ENCODE measurements at regions not wholly inside any gene's neighbourhood (a gene's known extent, or its start where the extent isn't known, plus 50 kb on each side); places are given as distances from the start of the nearest gene placed in this dataset.

- Mint-ChIP-seq H3K36me3 (ENCODE audit: low read depth) (no peaks in the 10 kb centered on the region), H3K27me3 (ENCODE audit: low read depth) (no peaks in the 10 kb centered on the region), H3K27ac (ENCODE audit: unreplicated experiment) (no peak overlapping the region), H3K4me3 (ENCODE audit: unreplicated experiment) (no peak overlapping the region), H3K9me3 (ENCODE audit: low read depth) (peaks cover 4% of the 10 kb centered on the region), H3K4me1 (ENCODE audit: low read depth) (peaks cover 14% of the 10 kb centered on the region)
- TF ChIP-seq, protein P1, sequence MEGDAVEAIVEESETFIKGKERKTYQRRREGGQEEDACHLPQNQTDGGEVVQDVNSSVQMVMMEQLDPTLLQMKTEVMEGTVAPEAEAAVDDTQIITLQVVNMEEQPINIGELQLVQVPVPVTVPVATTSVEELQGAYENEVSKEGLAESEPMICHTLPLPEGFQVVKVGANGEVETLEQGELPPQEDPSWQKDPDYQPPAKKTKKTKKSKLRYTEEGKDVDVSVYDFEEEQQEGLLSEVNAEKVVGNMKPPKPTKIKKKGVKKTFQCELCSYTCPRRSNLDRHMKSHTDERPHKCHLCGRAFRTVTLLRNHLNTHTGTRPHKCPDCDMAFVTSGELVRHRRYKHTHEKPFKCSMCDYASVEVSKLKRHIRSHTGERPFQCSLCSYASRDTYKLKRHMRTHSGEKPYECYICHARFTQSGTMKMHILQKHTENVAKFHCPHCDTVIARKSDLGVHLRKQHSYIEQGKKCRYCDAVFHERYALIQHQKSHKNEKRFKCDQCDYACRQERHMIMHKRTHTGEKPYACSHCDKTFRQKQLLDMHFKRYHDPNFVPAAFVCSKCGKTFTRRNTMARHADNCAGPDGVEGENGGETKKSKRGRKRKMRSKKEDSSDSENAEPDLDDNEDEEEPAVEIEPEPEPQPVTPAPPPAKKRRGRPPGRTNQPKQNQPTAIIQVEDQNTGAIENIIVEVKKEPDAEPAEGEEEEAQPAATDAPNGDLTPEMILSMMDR (IDR thresholded peaks at IDR 0.05): no peak
- DNase-seq (ENCODE audit: low spot score): no peak
Observed at GRCh38 chr5:74100268-74100665, 474.3 kb downstream of the ARHGEF28 start.

GRCh38 chr5:74099538-74100267, 473.7 kb downstream of the ARHGEF28 start:
- no peak overlapping the region for H3K4me3 Mint-ChIP-seq (ENCODE audit: unreplicated experiment)
- TF ChIP-seq, protein P1 (IDR thresholded peaks at IDR 0.05): no peak
- no peak overlapping the region for H3K27ac Mint-ChIP-seq (ENCODE audit: unreplicated experiment)
- H3K9me3 Mint-ChIP-seq (ENCODE audit: low read depth): peaks cover 4% of the 10 kb centered on the region
- no peaks in the 10 kb centered on the region for H3K36me3 Mint-ChIP-seq (ENCODE audit: low read depth)
- no peaks in the 10 kb centered on the region for H3K27me3 Mint-ChIP-seq (ENCODE audit: low read depth)
- no peak for DNase-seq (ENCODE audit: low spot score)
- peaks cover 20% of the 10 kb centered on the region for H3K4me1 Mint-ChIP-seq (ENCODE audit: low read depth)

DNA sequence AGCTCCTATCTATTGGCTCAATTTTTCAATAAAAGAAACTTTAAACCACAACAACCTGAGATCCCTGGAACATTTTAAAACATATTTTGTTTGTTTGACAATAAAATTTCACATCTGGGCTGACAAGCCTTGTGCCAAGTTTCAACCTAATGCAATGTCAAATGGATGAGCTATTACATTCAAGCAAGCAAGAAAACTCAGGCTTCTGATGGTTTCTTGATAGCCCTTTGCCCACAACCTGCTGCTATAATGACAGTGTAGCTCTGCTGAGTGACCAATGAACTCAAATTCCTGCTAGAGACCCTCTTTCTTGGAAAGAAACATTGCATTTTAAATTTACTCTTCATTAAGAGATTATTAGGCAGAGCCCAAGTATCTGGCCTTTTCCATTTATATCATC, 472.9 kb downstream of the ARHGEF28 start:
- Mint-ChIP-seq H3K27me3 (ENCODE audit: low read depth) (no peaks in the 10 kb centered on the region), H3K4me3 (ENCODE audit: unreplicated experiment) (no peak overlapping the region), H3K27ac (ENCODE audit: unreplicated experiment) (no peak overlapping the region), H3K4me1 (ENCODE audit: low read depth) (peaks cover 27% of the 10 kb centered on the region), H3K9me3 (ENCODE audit: low read depth) (peaks cover 4% of the 10 kb centered on the region), H3K36me3 (ENCODE audit: low read depth) (no peaks in the 10 kb centered on the region)
- TF ChIP-seq, protein P1 (IDR thresholded peaks at IDR 0.05): no peak
- DNase-seq (ENCODE audit: low spot score): no peak

DNA sequence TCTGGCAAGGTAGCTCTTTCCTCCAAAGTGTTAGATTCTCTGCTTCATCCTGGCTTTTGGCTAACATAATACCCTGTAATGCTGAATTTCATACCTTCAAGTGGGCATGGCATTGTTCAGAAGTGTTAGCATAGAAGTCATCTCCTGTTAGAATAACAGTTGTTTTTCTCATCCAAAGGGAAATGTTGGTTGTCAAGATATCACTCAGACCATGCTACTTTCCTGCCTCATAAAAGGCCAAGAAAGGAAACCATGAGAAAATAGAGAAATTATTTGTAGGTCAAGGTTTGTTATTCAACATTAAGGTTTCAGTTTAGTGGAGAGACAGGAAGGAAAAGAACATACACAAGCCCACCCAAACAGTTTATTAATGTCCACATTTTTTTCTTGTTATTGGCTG, 472.5 kb downstream of the ARHGEF28 start:
- Mint-ChIP-seq H3K36me3 (ENCODE audit: low read depth) (no peaks in the 10 kb centered on the region), H3K27ac (ENCODE audit: unreplicated experiment) (no peak overlapping the region)

DNA sequence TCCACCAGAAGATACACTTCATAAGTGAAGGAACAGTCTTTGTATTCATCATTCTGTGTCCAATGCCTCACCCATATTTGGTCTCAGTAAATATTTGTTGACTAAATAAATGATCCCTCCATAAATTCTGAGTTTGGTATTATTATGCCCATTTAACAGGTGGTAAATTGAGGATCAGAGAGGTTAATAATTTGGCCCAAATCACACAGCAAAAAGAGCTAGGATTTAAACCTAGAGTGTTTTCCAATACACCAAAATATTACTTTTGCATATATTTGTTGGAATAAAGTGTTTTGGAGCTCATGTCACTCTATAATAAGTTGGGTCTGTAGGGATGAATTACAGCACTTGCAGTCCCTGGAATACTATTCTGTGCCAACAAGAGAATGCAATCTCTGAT, 470.3 kb downstream of the ARHGEF28 start:
- H3K36me3 Mint-ChIP-seq (ENCODE audit: low read depth): no peaks in the 10 kb centered on the region
- peaks cover 33% of the 10 kb centered on the region for H3K4me1 Mint-ChIP-seq (ENCODE audit: low read depth)
- DNase-seq (ENCODE audit: low spot score): no peak
- H3K9me3 Mint-ChIP-seq (ENCODE audit: low read depth): peaks cover 4% of the 10 kb centered on the region
- TF ChIP-seq, protein P1 (IDR thresholded peaks at IDR 0.05): no peak
- no peak overlapping the region for H3K27ac Mint-ChIP-seq (ENCODE audit: unreplicated experiment)
- H3K4me3 Mint-ChIP-seq (ENCODE audit: unreplicated experiment): no peak overlapping the region
- no peaks in the 10 kb centered on the region for H3K27me3 Mint-ChIP-seq (ENCODE audit: low read depth)

More for the DNA sequence above, 472.5 kb downstream of the ARHGEF28 start:
- Mint-ChIP-seq H3K27me3 (ENCODE audit: low read depth) (no peaks in the 10 kb centered on the region), H3K4me3 (ENCODE audit: unreplicated experiment) (no peak overlapping the region), H3K9me3 (ENCODE audit: low read depth) (peaks cover 4% of the 10 kb centered on the region), H3K4me1 (ENCODE audit: low read depth) (peaks cover 31% of the 10 kb centered on the region)
- TF ChIP-seq, protein P1 (IDR thresholded peaks at IDR 0.05): no peak
- DNase-seq (ENCODE audit: low spot score): no peak
